ENCODE measurements at regions not wholly inside any gene's neighbourhood (a gene's known extent, or its start where the extent isn't known, plus 50 kb on each side); places are given as distances from the start of the nearest gene placed in this dataset.

- H3K4me3 ChIP-seq (ENCODE audit: low read depth, poor library complexity, severe bottlenecking) = no peak overlapping the region
- WGBS, 2 donors = 74 to 81% methylated on average over 5 of the region's 5 CpGs
- no peak for DNase-seq (ENCODE audit: low spot score in 2 of 2)
- intact Hi-C loops (cut with DNase I; ENCODE audit: low total_unique reads) = no loop called here
- TF ChIP-seq CTCF (IDR thresholded peaks at IDR 0.05) (no peak), POLR2A (IDR thresholded peaks at IDR 0.05) (no peak)
These were observed 156.2 kb upstream of the SPAG17 start for GRCh38 chr1:118340928-118341910.

DNA sequence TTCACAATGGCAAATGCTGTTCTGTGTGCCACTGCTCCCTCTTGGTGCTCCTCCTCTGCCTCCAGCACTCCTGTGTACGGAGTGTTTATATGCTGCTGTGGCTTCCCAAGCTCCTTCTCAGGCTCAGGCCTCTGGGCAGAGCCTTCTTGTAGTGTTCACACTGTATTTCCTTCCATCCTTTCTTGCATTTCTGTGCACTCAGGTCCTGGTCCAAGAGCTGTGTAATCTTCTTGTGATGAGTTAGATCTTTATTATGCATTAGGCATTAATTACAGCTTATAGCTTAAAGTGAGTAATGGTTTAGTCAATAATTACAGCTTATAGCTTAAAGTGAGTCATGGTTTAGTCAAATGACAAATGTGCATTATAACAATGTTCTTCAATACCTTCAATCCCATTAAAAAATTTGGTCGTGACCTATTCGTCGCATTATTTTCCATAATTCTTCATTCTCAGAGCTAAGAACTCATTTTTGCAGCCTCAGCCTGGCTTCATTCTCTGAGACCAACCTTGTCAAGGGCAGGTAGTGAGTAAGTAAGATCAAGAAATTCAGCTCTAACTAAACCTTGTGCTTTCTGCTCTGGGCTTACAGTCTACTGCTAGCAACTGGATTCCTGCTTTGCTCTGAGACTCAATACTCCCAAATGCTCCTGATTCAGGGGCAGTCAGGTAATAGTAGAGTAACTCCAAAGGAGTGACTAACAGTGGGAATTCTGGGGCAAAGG, 154.5 kb upstream of the SPAG17 start:
- 45 to 70% methylated on average over 4 of the region's 4 CpGs for WGBS, 2 donors
- TF ChIP-seq POLR2A (IDR thresholded peaks at IDR 0.05) (no peak), CTCF (IDR thresholded peaks at IDR 0.05) (no peak)
- DNase-seq (ENCODE audit: low spot score in 2 of 2) = no peak
- no peak overlapping the region for H3K4me3 ChIP-seq (ENCODE audit: low read depth, poor library complexity, severe bottlenecking)
- intact Hi-C loops (cut with DNase I; ENCODE audit: low total_unique reads) = no loop called here

GRCh38 chr1:118338936-118339335, 153.9 kb upstream of the SPAG17 start:
- no peak for DNase-seq (ENCODE audit: low spot score in 2 of 2)
- no peak for TF ChIP-seq CTCF (IDR thresholded peaks at IDR 0.05)
- TF ChIP-seq POLR2A (IDR thresholded peaks at IDR 0.05) = no peak
- H3K4me3 ChIP-seq (ENCODE audit: low read depth, poor library complexity, severe bottlenecking) = no peak overlapping the region
- intact Hi-C loops (cut with DNase I; ENCODE audit: low total_unique reads) = no loop called here
- 41% methylated on average over 3 of the region's 3 CpGs for WGBS, 2 donors

DNA sequence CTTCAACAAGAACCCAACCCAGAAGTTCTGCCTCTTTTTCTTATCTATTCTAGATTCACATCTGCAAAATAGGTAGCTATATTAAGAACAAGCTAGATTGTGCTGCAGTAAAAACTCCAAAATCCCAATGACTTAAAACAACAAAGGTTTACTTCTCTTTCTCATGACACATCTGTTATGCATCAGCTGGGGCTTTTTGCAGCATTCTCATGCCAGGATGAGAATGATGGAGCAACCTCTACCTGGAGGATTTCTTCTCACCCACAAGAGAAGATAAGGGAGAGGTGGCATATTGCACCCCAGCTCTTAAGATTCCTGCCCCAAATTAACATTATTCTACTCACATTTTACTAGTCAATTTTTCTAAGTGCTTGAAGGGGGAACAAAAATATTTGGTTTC, 152.3 kb upstream of the SPAG17 start:
- no peak overlapping the region for H3K4me3 ChIP-seq (ENCODE audit: low read depth, poor library complexity, severe bottlenecking)
- no peak for DNase-seq (ENCODE audit: low spot score in 2 of 2)
- intact Hi-C loops (cut with DNase I; ENCODE audit: low total_unique reads) = no loop called here
- TF ChIP-seq CTCF (IDR thresholded peaks at IDR 0.05) (no peak), POLR2A (IDR thresholded peaks at IDR 0.05) (no peak)

- intact Hi-C loops (cut with DNase I; ENCODE audit: low total_unique reads) = no loop called here
- TF ChIP-seq POLR2A (IDR thresholded peaks at IDR 0.05) (no peak), CTCF (IDR thresholded peaks at IDR 0.05) (no peak)
- no peak for DNase-seq (ENCODE audit: low spot score in 2 of 2)
- WGBS, 2 donors = 33 to 37% methylated on average over 2 of the region's 2 CpGs
- no peak overlapping the region for H3K4me3 ChIP-seq (ENCODE audit: low read depth, poor library complexity, severe bottlenecking)
These were observed 150.3 kb upstream of the SPAG17 start for GRCh38 chr1:118335331-118335732.

All from lower leg skin (tissue), 4 donors.